Left hindlimb (tissue), 1 donor: ENCODE measurements at regions not wholly inside any gene's neighbourhood (a gene's known extent, or its start where the extent isn't known, plus 50 kb on each side); places are given as distances from the start of the nearest gene placed in this dataset.
"Not testable (repeated sequence)": the region's sequence is repeated elsewhere in the genome, so short reads cannot be mapped to it uniquely, and the experiment has no call there.

Experiments
- DNase-seq: peaks from one replicate; pipeline ENCODE4 v3.0.0-alpha.2; 2018

DNA sequence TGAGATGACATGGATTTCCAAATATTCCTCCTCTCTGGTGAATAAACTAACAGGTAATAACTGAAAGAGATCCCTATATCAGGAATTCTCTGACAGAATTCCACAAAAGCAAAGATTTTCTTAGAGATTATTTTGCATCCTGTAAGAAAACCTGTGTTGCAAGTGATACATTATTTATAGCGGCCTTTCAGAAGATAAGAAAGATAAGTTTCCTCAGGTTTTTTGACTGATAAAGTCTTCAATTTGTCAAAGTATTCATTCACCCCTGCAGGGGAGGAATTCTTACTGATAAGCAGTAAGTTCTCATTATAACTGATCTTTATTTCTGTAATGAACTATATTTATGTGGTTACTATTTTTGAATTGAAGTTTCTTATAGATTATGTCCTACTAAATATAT, 554.0 kb downstream of the ARL4A start:
- DNase-seq, result no peak

DNA sequence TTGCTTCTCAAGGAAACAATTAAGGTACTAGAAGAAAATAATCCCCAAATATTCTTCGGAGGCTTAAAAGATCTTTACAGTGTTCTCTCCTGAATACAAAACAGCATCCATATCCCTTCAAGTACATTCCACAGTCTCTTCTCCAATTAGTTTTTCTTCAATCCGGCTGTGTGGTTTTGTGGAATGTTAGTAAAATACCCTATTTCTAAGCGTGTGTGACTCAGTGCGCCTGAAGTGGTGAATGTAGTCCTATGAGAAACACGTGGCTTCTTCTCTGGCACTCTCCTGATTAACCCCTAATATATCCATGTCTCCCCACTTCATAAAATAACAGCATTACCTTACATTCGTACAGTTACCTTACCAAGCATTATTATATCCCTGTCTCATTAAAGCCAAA, 570.2 kb downstream of the ARL4A start:
- no peak for DNase-seq

DNA sequence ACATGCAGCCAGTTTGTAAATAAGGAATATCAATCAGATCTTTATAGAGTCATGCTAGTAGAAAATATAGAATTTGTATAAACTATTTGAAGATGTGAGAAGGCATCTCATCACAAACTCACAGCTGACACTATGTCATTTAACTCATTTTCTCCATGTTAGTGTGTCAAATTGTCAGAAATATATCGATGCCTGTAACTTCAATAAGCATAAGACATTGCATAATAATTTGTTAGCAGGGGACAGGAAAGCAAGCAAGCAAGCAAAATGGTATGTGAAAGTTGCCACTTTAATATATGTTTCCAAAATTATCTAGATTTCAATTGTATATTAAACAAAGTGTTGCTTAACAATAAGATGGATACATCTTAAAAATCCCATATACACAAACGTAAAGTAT, 571.0 kb downstream of the ARL4A start:
- no peak for DNase-seq

DNA sequence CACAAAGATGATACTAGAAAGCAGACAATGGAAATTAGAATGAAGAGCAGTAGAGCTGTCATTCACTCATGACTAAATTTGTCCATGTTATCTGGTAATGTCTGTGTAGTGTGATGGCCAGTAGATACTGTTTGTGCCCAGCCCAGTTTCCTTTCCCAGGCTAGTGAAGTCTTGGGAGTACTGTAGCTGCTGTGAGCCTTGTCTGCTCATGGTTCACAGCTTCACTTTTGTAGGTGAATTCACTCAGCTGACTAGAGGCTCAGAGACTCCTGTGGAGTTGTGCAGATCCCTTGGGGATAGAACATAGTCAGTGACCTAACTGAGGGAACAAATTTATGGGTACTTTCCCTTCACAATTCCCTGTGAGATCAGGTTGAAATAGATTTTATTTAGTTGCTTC, 572.5 kb downstream of the ARL4A start:
- no peak for DNase-seq

DNA sequence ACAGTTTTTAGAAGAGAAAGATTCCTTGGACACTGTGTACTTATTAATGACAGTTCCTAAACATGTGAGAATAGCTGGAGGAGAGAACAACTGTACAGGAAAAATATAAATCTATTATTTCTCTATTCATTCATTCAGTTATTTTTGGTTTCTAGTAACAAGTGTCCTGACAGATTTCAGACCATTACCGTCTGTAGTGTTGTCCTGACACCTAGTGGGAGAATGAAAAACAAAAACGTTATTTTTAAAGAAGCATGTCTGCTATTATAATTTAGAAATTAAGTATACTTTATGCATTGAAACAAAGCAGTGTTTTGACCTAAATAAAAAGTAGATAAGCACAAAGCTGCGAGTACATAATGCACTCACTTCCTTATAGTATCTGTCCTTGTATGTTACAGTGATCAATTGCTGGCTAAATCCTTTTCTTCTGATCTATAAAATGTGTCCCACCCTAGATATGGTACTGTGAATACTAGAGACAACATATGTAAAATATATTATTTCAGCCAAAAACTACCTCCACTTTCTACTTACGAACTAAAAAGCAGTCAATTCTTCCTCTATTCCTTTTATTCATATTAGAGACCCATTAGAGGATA, 575.6 kb downstream of the ARL4A start:
- DNase-seq, result no peak

DNA sequence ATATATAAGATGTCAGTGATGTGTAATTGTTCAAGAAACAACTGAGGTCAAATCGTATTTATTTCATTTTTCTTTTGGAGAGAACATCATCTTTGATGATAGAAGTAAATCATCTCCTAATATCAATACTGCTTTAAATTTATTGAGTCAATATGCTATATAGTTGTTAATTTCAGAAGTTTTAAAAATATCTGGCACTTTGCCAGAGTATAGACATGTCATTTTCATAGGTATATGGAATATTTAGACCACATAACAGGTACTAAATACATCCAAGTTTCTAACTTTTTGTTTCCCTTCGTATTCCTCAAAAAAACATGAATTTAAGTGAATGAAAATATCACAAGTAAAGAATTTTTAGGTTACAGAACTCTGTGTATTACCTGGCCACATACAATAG, 577.8 kb downstream of the ARL4A start:
- no peak for DNase-seq

DNA sequence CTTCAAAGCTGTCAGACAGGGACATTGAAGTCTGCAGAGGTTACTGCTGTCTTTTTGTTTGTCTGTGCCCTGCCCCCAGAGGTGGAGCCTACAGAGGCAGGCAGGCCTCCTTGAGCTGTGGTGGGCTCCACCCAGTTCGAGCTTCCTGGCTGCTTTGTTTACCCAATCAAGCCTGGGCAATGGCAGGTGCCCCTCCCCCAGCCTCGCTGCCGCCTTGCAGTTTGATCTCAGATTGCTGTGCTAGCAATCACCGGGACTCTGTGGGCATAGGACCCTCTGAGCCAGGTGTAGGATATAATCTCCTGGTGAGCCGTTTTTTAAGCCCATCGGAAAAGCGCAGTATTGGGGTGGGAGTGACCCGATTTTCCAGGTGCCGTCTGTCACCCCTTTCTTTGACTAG, 586.8 kb downstream of the ARL4A start:
- not testable (repeated sequence) for DNase-seq

DNA sequence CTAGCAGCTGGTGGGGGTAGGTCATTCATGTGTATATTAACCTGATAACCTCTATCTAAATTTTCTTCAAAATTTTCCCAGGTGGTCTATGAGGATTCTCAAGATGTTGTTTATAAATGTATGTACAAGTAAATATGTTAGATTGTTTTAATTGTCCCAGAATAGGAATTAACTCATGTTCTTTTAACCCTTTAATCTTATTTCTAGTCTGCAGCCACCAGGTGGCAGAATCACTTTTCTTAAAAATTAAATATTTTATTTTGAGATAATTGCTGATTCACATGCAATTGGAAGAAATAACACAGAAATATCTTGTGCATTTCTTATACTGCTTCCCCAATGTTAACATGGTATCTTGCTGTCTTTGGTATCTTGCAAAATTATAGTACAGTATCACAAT, 589.5 kb downstream of the ARL4A start:
- no peak for DNase-seq

DNA sequence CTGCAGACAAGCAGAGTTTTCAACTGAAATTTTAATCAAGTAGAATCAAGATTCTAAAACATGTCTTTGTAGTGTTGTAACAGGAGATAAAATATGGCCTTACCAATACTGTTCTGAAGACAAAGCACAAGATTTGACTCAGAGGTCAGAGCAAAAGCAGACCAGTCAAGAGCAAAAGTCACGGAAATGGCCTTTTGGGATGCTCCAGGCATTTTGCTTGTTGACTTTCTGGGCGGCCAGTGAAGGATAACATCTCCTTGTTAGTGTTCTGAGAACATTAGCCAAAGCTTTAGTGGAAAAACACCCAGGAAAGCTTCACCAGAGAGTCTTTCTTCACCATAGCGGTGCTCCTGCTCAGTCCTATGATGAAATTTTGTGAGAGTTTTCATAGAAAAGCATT, 590.6 kb downstream of the ARL4A start:
- DNase-seq, result no peak

DNA sequence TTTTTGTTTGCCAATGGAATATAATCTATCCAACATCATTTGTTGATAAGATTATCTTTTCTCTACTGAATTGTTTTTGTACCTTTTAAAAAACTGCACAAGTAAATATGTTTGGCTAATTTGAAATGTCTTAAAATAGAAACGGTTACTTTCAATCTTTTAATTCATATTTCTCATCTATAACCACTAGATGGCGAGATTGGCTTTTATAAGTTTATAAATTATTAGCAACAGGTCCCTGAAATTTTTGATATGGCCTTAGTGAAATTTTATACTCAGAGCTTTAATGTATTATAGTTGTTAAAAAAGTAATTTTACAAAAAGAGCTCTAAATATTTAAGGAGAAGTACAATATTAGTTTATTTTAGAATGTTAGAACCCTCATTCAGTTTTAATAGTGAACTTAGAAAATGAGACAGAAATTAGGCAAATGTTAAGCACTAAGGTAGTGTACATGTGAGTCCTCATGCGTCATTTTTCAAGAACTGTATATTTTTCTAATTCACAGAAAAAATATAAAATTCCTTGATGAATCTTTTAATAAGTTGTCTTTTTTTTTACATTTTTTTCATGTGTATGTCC, 592.5 kb downstream of the ARL4A start:
- no peak for DNase-seq

DNA sequence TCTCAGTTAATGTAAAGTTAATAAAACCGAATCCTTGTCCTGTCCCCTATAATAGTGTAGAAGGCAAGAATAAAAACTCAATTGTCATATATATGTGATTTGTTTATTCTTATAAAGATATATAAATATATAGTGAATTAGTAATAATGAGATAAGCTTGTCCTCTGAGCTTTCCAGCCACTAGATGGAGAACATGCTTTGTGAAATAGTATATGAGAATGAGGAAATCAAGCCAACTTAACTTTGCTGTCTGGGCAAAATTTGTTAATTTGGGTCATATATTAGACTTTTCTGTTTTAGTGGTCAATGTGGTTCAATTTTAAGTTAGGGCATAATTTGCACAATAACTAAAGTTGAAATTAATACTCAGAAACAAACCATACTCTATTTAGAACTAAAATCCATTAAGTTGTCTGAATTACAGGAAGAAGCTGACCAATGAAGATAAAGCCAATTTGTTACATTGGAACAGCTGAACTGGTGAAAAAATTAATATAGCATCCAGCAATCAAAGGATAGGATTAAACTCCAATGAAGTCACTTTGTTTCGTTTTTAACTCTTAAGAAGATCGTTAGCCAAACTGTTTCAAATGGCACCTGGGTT, 595.0 kb downstream of the ARL4A start:
- DNase-seq, result no peak

DNA sequence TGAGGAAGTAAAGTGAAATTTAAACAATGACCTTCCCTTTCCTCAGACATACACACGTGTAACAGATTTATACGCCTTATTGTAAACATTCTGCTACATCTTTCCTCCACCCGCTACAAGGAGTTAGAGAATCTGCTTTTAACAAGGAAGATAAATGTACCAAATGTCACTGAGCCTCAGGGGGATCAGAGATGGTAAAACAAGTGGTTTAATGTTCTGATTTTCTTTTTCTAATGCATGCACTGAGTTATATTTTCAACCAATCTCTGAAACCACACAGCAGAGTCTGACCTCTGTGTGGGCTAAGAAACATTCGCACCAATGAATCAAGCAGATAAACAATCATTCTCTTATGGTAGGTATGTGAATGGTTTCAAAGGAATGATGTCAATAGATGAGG, 599.5 kb downstream of the ARL4A start:
- no peak for DNase-seq

DNA sequence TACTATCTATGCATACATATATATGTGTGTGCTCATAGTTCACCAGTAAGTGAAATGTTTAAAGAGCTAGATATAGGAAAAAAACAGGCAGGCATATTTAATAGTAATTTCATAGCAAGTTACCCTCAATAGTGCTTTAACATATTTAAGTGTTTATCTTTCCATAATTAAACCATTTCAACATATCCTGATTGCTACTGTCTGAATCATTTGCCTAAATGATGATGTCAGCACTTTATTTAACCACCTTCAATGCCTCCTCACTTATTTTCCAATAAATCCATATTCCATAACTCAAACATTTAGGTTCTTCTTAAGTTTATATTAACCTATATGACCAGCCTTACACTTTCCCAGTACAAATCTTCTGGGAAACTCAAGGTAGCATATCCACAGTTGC, 601.1 kb downstream of the ARL4A start:
- DNase-seq, result no peak

DNA sequence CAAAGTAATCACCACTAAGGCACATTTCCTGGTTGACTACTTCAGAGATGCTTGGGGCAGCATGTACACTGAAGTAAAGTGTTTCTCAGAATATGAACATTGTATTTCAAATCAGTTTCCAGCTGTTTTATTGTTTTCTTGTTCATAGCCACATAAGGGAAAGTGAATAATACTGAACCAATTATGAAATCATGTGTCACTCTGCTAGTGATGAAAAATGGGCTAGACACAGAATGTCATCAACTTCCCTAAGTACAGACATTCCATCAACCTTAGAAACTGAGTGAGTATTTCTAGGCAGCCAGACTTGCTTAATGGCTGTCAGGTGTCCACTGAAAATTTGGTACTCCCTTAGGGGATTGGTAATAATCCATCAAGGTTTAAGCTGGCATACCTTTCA, 603.5 kb downstream of the ARL4A start:
- DNase-seq, result no peak

DNA sequence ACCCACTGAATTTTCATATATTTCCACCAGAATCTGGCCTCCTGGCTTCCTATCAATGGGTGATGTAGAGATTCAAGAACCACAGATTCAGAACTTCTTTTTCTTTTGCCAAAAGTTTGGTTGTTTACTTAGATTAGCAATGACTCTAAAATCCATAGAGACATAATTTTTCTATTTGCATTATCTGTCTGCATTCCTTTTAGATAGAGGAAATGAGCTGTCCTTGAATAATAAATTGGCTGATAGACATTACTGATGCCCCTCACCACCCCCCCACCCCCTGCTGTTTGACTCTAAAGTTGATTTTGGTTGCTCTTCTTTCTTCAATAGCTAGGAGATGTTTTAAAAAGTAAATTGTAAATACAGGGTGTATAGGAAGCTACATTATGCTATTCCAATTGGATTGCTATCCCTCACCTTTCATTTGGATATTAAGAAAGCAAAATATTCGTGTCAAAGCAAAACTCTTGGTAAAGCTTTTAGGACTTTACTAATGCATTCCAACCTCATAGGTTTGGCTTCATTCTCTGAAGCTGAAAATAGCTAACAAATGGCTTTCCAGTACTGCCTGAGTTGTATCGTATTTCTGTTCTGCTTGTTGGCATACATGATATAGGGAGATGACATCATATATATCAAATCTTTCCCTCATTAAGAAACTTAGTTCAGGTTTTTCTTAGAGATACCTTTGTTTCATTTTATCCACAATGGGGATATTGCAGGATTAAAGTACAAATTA, 606.0 kb downstream of the ARL4A start:
- DNase-seq, result no peak

DNA sequence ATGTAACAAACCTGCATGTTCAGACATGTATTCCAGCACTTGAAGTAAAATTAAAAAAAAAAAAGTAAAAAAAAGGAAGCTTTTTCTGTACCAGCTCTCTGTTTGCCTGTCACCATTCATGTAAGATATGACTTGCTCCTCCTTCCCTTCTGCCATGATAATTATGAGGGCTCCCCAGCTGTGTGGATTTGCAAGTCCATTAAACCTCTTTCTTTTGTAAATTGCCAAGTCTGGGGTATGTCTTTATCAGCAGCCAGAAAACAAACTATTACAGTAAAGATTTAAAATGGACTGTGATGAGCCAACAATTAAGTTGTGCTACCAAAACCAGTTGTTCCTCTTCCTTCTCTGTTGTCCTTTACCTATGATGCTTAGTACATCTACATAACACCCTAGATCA, 619.6 kb downstream of the ARL4A start:
- DNase-seq, result no peak

DNA sequence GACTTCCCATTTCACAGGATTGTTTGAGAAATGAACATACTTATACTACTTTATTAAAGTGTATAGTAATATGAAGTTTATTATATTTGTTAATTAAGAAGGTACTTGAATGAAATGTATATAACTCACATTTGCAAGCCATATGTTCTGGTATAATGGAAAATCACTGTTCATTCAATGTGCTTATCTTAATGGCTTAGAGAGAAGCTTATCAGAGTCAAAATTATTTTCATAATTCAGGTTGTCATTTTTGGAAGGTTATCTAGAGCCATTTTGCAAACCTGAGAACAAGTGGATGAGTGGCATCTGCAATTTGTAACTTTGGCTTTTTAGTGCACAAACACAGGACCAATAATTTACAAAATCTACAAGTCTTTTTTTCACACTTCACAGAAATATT, 621.0 kb downstream of the ARL4A start:
- no peak for DNase-seq

DNA sequence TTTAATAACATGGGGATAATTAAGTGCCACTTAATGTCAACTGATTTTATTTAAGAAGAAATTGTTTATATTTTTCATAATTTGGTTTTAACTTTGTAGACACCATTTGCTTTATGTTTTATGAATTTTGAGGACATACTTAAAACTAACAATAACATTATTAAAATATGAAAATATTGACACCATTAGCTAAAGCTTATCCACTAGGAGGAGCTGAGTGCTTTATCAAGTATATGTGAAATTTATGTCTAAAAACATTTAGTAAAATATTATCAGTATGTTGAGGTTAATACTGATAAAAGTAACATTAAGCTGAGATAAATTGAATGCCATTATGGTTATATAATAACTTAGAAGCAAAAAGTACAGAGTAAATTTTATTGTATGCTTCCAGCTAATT, 622.1 kb downstream of the ARL4A start:
- no peak for DNase-seq

DNA sequence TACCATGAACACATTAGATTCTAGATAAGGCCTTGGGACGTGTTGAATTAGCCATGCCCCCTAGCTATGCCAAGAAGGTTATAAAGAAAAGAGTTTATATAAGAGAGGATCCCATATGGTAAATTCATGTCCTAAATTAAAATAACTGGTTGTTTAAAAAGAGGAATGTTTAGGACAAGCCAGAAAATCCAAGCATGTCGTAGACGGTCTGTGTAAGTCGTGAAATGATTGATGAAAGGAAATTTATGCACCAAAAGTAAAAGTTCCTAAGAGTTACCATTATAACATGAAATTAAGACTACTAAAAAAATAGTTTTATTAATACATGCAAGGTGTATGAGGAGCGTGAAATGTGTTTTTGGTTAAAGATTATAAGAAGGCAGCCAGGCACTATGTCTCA, 624.9 kb downstream of the ARL4A start:
- no peak for DNase-seq

DNA sequence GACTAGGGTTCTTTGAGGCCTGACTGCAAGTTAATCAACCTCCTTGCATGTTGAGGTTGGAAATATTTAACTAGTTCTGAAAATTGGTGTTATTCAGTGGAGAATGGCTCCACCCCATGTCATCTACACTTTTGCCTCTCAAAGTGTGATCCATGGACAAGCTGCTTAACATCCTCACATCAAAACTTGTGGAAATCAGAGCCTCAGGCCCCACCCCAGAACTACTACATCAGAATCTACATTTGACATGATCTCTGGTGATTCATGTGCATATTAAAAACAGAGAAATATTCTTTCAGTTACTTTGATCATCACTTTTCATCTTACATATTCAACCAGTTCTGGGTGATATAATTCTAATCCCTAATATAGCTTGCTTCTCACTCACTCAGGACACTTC, 632.9 kb downstream of the ARL4A start:
- no peak for DNase-seq

DNA sequence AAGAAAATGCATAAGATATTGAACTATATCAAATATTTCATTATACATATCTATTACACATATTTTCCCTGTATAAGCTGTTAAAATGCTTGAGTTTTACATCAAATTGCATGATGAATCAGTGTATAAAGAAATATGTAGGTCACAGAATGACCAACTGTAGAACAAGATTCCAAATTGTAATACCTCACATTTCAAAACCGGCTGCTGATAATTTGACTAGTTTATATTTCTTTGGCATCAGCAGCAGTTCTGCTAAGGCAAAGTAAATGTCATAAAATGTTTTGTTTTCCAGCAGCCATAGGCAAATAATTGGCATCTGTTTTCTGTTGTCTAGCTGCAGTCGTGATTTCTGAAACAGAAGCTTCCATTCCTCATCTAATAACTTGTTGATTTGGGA, 633.9 kb downstream of the ARL4A start:
- no peak for DNase-seq

DNA sequence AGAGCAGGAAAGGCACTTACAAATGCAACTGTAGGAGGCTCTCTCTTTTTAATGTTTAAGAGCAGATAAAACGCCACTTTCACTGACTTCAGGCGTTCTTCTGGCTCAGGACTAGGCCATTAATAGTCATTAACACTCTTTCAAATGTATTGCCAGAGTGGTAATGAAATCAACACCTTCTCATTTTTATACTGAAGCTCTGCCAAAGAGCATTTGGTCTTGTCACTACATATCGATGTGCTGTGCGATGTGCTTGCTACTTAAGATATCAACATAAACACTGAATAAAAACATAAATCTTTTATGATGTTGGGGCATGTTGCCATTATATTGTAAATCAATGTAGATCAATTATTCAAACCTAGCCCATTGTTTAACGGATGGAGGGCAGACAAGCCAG, 634.7 kb downstream of the ARL4A start:
- no peak for DNase-seq

DNA sequence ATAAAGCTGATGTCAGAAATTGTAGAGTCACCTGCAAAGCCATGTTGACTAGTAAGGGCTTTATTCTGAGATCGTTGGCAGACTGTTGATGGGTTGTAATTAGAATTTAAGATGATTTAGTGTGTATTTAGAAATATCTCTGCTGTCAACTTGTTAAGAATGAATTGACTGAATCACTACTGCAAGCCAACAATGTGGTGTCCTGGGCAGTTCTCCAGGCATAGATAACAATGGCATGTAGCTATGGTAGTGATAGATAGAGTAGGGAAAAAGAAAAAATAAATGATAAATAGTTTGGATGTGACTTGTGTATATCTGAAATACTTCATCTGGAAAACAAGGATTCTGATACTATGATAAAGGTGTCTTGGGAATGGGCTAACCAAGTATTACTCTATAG, 640.2 kb downstream of the ARL4A start:
- DNase-seq, result no peak

DNA sequence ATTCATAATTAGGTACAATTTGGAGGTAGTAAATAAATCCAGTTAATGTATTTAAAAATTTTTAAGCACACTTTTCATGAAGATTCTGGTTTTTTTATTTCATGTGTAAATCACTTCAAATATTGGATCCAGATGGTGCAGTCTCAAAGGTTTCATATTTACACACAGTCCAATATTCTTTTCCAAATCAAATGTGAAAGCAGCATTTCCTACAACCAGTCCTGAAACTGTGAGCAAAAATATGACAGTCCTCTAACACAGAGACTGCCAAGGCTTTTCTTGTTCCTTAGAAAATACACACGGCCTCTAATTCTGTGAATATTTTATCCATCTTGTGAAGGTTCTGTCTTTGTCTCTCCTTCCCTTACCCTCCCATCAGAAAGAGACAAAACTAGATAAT, 645.9 kb downstream of the ARL4A start:
- no peak for DNase-seq
